CD4-positive, alpha-beta T cell treated with Interleukin-4 for 1 hour (primary cell): ENCODE measurements at regions not wholly inside any gene's neighbourhood (a gene's known extent, or its start where the extent isn't known, plus 50 kb on each side); places are given as distances from the start of the nearest gene placed in this dataset.

Experiments used
- DNase-seq, 2 donors: peaks; one replicate each; pipeline ENCODE4 v3.0.0-alpha.2; 2020 to 2022

DNA sequence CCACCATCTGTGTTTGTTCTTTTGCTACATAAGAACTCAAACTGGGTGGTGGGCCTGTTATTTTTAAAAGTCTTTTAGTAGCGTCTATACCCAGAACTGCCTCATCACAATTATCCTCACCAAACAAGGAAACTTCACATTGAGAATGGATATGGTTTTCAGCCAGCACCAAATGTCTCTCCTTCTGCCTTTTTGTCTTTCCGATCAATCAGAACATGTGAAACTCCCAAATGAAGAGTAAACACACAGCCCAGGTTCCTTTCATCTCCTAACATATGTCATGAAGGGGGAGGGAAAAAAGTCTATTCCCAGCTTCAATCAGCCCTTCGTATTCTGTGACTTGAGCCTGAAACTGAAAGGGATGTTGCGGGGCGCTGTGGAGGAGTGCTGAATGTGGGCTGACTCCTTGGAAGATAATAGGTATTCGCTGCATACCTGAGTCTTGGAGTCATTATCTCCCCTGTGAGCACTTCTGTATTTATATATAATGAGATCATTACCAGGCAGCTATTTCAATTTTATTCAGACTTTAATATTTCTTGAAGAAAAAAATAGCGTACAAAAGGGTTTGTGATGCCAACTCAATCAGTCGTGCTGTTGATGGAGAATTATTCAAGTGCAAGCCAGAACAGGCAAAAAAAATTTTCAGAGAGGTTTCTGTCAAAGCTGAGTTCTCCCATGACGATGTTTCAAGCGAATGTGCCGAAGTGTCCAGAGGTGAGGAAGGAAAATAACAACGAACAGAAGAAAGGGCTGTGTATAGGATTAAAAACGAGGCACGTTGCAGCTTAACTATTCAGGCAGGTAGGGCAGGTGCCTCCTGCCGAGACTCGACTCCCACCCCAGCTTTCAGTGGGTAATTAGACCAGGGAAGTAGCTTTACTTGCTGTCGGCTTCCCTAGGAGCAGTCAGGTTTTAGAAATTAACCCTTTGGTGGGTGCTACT lies 163.9 kb upstream of the NOCT start:
- DNase-seq: no peak

DNA sequence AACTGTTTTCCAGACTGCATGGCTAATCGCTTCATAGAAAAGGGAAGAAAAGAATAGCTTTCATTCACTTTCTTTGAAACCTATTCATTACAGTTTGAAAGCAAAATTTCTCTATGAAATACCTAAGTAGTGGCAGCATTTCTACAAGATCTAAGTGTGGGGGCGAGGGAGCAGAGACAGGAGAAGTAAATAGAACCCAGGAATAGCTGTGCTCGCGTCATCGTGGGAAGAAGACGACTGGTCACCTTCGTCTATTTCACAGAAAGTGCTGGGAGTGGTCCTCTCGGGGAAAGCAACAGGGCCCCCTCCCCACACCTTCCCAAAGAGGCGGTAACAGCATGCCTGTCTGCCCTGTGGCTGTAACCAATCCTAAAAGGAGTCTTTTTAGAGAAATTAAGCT lies 169.9 kb upstream of the NOCT start:
- DNase-seq: no peak

DNA sequence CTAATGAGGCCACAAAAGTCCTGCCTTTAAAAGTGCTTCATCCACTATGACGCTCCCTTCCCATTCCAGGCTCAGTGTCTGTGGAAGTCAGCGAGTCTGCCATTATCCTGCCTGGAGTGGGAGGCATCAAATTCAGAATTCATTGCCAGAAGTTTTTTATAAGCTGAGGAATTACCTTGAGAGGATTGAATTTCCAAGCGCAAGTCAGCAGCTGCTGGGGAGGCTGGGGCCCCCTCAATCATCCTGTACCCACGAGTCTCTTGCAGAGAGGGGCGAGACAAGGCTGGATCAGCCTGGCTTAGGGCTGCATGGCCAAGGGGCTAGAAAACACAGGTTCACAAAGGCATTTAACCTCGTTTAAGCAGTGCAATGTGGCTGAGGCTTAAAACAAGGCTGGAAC lies 170.5 kb upstream of the NOCT start:
- DNase-seq: no peak

DNA sequence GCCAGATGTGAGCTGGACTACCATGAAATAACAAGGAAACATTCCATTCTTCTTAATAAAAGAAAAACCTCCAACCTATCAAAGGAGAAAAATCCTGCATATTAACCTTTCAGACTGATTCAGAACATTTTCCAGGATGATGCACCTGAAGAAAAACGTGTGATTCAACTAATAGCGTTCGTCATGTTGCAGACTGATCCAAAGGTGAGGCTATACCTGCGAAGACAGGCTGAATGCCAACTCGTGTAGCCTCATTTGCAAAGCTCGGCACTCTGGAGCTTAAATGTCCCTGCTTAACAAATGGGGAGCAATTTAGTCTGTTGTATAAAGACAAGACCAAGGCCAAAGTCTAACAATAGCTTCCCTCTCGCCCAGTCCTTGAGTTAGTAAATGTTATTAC lies 172.0 kb upstream of the NOCT start:
- DNase-seq: no peak

DNA sequence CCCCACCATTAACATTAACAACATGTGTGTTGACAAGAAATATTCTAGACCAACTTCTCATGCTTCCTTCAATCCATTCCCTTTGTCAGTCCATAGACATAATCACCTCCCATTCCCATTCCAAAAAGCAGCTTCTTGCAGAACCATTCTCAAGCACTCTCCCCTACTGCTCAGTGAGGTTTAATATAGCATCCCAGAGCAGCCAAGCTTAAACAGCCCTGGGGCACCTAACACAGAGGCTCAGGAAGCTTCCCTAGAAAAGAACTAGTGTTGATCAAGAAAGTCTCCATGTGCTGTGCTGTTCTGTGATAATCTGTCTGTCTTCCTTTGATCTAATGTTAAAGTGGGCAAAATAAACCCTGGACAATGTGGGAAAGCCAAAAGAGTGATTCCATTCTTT lies 174.2 kb upstream of the NOCT start:
- no peak for DNase-seq

DNA sequence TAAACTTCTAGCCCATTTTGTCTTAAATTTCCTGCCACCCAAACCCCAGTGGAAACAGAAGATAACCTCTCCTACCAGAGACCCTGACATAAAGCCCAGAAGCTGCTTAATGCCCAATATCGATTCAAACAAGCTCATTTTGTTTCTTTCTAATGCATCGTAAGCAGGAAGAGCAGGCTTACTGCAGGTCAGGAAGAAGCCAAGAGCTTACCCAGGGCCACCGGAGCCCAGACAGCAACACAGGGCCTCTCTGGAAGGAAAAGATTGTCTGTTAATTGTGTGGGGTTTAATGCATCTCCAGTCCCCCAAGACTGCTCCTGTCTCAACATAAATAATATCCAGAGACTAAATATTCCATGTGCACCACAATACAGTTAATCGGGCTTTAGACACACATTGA lies 177.3 kb upstream of the NOCT start:
- no peak for DNase-seq

DNA sequence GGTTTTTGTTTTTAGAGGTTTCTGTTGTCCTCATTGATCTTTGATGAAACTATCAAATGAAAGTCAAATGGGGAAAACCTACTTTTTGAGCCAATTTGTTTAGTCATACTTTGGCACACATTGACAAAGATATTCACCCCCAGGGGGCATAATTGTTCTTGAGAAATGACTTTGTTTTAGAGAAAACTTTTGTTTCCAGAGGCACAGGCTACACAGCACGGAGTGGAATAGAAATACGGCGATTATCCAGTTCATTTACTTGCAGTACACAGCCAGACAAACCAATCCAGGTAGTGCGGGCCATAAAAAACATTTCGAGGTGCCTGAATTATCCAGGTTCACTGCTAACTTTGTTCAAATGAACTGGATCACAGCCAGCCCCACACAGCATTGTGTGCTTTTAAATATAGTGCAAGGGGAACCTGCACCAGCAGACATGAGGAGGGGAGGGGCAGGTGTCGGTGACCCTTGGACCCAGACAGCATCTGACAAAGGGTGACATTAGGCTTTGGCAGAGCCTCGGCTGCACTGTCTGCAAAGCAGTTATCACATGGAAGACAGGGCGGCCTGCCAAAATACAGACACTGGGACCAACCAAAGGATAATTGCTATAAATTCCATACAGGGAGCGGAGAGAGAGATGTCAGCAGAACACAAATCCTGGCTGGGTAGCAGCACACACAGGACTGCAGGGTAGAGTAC lies 179.6 kb upstream of the NOCT start:
- DNase-seq: no peak

DNA sequence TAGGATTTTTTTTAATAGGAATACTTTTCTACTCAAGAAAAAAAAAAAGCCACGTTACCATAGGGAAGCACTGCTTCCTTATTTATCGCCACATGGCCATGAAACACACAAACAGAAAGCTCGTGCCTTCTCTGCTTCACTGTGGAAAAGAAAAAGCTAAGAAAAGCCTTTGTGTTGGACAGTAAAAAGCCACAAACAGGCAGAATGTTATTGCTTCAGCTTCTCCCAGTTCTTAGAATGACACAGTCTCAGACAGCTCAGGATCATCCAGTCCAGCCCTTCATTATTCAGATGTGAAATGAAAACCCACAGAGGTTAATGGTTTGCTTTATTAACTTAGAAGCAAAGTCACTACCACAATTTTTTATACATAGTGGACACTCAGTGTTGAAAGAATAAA lies 181.6 kb upstream of the NOCT start:
- no peak for DNase-seq

DNA sequence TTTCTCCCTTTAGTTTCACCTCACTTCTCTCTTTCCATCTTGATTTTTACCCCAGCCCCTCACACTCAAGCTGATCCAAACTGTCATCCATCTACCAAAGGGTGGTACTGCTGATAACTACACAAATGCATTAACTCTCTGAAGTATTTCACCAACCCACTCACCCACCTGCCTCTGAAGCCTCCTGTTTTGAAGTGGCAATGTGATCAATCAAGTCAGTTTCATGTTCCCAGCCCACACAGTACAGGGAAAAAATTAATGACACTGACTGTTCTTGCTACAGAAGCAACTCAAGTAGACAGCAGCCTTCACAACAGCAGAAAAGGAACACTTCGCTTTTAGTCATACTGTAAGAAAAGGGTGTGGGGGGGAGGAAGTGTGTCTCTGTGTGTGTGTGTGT lies 183.0 kb upstream of the NOCT start:
- no peak for DNase-seq

DNA sequence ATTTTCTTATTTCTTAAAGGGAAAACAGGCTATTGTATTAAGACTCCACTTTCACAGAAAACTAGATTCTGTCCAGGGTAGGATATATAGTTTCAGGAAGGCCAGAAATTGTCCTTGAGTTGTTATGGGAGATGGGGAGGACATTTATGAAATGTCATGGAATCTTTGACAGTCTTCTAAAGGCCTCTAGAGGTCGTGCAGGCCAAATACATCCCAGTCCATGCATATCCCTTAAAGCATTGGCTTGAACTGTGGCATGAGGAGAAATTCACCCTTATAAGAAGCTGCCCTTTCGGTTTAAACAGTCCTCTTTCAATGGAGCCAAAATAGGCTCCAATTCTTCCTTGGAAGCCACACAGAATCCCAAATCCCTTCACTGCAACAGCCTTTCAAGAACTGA lies 183.6 kb upstream of the NOCT start:
- no peak for DNase-seq

DNA sequence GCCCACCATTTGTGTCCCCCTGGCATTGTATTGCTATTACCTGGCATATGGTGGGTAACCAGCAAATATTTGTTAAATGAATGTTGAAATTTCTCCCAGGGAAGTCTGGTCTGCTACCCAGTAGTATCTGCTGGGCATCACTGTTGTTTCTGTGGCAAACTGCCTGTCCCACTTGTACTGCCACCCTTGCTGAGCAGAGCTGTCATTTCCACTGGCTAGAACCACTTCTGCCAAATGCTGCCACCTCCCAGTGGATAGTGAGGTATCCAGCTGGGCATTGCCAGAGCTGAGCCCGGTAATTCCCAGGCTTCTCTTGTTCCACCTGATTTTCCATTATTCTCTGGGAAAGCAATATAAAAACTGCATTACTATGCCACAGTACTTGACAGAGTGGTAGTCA lies 186.7 kb upstream of the NOCT start:
- DNase-seq: no peak

DNA sequence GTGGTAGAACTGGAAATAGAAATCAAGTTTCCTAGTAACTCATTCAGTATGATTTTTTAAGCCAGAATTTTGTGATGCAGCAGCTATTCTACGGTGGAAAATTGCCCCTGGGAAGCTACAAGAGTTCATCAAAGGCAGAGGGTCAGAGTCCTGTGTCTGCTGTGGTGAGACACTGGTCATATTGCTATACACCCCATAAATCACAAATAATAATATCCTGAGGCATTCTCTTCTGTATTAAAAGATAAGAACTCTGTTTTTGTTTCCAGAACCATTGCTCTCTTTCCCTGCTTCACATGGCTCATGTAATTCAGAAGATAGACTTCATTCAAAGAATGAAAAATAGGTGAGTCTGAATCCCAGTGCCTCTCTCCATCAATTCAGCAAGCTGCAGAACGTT lies 188.8 kb upstream of the NOCT start:
- DNase-seq: no peak

DNA sequence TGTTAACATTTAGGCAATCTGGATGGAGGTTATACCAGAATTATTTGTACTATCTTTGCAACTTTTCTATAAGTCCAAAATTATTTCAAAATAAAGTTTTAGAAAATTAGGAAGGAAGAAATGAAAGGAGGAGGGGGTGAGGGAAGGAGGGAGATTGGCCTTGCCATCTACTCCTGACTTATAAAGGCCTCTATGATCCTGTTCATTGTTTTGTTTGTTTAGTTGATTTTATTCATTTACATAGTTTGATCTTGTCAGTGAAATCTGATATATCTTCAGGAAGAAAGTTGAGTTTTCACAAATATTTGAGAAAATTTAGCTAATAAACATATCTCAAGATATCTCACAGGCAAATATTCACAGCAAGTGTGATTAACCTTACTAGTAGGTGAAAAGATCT lies 189.3 kb upstream of the NOCT start:
- no peak for DNase-seq

DNA sequence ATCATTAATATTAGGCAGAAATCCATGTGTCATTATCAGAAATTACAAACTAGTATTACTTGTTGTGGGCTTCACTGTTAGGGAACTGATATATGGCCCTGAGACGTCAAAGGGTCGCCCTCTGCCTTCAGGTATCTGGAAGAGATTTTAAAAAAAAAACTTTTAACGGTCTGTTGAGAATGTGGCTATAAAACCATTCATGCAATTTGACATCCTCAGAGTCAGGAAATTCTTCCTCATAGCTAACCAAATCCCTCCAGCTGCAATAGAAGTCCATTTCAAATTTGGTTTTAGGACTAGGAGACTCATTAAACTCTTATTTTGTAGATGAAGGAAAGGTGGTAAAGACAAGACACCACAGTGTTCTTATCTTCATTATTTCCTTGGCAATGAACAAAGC lies 194.2 kb upstream of the NOCT start:
- DNase-seq: no peak

DNA sequence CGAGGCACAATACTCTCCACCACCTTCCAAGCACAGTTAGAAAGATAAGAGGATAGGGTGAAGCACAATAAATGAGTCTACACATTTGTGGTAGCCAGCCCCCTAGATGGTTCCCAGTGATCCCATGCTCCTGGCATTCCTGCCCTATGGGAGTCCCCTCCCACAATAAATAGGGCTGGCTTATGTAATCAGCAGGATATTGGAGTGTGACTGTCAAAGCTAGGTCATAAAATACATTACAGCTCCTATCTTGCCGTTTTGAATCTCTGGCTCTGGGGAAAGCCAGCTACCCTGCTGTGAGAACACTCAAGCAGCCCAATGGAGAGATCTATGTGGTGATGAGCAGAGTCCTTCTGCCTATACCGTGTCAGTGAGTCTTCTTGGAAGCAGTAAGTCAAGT lies 198.7 kb upstream of the NOCT start:
- no peak for DNase-seq

DNA sequence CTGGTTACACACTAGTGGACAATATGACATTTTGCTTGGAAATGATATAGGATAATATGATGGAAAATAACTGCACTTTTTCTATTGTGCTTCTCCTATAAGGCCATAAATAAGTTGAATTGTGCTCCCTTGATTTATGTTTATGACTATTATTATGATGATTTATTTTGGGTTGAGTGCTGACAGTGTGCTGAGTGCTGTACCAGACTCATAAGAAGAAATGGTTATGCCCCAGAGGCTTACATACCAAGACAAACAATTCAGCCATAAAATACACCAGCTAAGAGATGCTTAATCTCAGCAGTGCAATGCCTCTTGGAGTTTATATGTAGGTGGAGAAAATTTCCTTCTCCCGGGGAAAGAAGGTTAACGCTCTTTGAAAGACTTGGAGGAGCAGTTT lies 199.8 kb upstream of the NOCT start:
- no peak for DNase-seq

DNA sequence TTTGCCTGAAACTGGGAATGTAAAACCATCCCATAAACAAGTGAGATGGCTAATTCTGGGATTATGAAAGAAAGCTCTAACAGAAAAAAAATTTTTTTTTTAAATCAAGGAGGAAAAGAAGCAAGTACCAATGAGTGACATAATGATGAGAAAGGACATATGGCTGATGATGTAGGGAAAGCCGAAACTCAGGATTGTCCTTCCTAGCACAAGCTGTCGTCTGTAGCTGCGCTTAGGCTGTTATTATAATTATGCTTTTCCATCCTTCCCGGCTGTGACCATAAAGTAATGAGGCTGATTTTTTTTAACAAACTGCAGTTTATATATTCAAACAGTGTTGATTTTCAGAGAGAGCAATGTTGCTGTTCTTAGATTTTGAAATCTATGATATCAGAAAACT lies 209.8 kb upstream of the NOCT start:
- DNase-seq: no peak

DNA sequence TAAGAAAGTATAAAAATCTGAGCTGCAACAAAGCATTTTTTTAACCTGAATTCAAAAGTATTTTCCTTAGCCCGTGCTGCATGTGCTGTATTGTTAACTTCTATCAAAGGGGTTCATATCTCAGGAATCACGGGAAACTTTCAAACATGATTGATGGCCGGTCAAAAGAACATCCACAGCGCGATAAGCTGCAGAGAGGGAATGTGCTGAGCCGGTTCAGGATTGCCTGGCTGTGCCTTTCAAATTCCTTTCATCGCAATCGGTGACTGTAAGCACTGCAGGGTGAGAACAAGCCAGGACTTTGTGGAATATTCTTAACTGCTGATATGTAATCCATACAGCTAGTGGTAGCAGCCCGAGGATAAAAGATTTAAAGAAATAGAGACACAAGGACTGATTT lies 210.9 kb upstream of the NOCT start:
- no peak for DNase-seq

DNA sequence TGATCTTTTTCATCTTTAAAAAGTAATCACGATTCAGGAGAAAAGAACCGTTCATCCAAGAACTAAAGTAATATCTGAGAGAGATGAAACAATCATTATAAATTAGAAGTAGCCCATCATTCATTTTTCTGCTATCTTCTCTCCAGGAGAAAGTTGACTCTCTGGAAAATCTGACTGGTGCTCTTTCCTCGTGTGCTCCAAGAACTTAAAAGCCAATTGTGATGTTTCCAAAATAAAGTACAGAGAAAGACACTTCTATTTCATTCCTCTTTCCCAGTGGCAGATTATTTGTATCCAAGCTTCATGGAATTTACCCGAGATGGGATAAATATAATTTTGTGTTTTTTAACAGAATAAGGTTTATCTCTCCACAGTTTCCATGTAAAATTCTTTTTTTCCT lies 212.5 kb upstream of the NOCT start:
- DNase-seq: no peak

DNA sequence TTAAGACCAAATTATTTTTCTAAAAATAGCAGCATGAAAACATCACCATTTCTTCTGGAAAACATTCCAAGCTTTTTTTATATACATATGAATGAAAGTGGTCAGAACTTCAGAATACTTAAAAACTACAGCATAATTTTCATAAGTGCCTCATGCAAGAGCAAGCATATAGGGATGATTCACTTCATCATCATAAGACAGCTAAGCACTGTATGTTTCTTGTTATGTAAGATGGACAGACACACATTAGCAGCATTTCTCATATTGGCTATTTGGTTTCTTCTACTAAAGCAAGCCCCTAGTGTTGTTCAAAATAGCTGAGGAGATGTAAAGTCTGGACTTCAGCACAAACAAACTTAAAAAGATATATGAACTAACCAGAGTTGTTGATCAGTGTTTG lies 213.1 kb upstream of the NOCT start:
- no peak for DNase-seq

DNA sequence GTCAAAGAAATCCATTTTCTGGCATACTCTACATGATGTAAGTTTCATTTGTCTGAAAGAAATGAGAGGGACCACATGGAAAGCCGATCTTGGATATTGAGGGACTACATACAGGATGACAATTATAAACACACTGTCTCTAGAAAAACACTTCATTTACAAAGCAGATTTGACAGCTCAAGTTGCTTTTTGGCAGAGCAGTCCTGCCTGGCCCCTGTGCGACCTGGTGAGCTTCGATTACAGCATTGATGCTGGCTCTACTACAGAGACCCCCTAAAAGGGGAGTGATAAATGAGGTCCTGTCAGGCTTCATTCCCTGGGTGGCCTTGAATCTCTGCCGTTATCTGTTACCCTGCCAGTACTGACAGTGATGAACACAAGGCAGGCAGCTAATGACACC lies 215.2 kb upstream of the NOCT start:
- no peak for DNase-seq

DNA sequence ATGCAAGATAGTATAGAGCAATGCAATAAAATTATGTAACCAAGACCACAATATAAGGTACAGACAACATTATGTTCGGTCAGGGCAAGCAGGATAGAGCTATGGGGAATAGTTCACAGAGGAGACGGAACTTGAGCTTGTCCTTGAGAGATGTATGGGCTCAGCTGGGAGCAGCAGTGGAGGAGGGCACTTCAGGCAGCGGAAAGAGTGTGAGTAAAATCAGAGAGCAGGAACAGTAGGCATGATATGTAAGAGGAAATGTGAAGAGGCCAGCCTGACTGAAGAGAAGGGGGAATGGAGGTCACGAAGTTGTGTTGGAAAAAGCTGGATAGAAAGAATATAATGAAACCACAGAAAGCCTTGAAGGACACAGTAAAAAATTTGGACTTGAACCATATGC lies 217.2 kb upstream of the NOCT start:
- no peak for DNase-seq

DNA sequence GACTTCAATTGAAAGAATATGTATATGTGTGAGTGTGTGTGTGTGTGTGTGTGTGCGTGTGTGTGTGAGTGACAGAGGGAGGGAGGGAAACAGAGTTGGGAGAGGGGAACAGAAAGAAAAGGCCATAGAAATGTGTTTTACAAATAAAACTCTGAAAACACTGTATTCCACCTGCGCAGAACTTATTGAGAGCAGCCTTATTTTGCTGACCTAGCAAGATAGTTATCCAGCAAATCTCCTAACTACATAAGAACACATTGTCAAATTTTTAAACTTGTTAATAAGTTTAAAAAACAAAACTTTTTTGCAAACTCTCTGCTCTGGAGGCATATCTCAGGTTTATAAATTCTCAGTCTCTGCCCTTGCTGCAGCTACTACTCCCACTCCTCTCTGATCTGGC lies 217.9 kb upstream of the NOCT start:
- no peak for DNase-seq

DNA sequence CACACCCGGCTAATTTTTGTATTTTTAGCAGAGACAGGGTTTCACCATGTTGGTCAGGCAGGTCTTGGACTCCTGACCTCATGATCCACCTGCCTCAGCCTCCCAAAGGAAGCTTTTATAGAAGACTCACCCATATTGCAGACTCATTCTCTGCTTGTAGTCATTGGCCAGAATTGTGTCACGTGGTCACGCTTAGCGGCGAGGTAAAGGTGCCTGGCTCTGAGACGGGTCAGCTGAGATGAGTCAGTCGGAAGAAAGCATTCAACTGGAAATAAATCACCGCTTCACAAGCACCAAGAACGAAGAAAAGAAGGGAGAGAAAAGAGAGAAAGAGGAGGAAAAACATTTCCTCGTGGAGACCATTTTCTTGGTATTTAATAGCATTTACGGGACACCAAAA lies 218.8 kb upstream of the NOCT start:
- no peak for DNase-seq
